ENCODE measurements at regions not wholly inside any gene's neighbourhood (a gene's known extent, or its start where the extent isn't known, plus 50 kb on each side); places are given as distances from the start of the nearest gene placed in this dataset.
"Not testable (repeated sequence)": the region's sequence is repeated elsewhere in the genome, so short reads cannot be mapped to it uniquely, and the experiment has no call there.

GRCh38 chr4:170938588-170938987, 848.8 kb upstream of the AADAT start:
- Histone ChIP-seq H3K27ac (no peak overlapping the region), H3K4me1 (no peaks in the 10 kb centered on the region), H3K36me3 (no peaks in the 10 kb centered on the region), H3K9me3 (peaks cover 0 to 10% of the 10 kb centered on the region in 2 donors), H3K4me3 (no peak overlapping the region), H3K27me3 (no peaks in the 10 kb centered on the region)
- no peak for TF ChIP-seq CTCF (IDR thresholded peaks at IDR 0.05)
- DNase-seq (ENCODE audit: low spot score): no peak

DNA sequence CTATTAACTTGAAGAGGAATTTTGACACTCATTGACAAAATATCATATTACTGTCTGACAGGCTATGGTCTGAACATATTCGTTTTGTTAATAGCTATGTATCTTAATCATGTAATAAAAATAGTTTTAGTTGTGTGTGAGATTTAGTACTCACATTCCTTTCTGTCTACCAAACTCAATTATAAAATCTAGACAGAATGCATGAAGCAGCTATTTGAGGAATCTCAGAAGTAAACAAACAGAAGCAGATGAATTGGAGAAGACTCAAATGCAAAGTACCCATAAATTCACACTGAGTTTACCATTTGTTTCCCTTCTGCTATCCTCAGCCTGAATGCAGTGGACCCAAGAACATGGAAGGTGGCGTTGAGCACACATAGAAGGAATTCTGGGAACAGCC, 841.6 kb upstream of the AADAT start:
- H3K9me3 ChIP-seq: no peaks in the 10 kb centered on the region
- H3K27me3 ChIP-seq: no peaks in the 10 kb centered on the region
- H3K36me3 ChIP-seq: no peaks in the 10 kb centered on the region
- H3K4me1 ChIP-seq: no peaks in the 10 kb centered on the region
- no peak for DNase-seq (ENCODE audit: low spot score)
- no peak overlapping the region for H3K27ac ChIP-seq
- H3K4me3 ChIP-seq: no peak overlapping the region
- TF ChIP-seq CTCF (IDR thresholded peaks at IDR 0.05): no peak

- no peaks in the 10 kb centered on the region for H3K9me3 ChIP-seq
- DNase-seq (ENCODE audit: low spot score): no peak
- H3K36me3 ChIP-seq: no peaks in the 10 kb centered on the region
- no peak overlapping the region for H3K4me3 ChIP-seq
- no peak overlapping the region for H3K27ac ChIP-seq
- no peaks in the 10 kb centered on the region for H3K27me3 ChIP-seq
- TF ChIP-seq CTCF (IDR thresholded peaks at IDR 0.05): no peak
- no peaks in the 10 kb centered on the region for H3K4me1 ChIP-seq
These were observed 798.9 kb upstream of the AADAT start for GRCh38 chr4:170888660-170889059.

GRCh38 chr4:170887396-170887795, 797.6 kb upstream of the AADAT start:
- H3K27ac ChIP-seq: no peak overlapping the region
- no peaks in the 10 kb centered on the region for H3K9me3 ChIP-seq
- no peaks in the 10 kb centered on the region for H3K27me3 ChIP-seq
- no peak for DNase-seq (ENCODE audit: low spot score)
- no peaks in the 10 kb centered on the region for H3K36me3 ChIP-seq
- no peaks in the 10 kb centered on the region for H3K4me1 ChIP-seq
- H3K4me3 ChIP-seq: no peak overlapping the region
- no peak for TF ChIP-seq CTCF (IDR thresholded peaks at IDR 0.05)

GRCh38 chr4:170884969-170885570, 795.3 kb upstream of the AADAT start:
- no peaks in the 10 kb centered on the region for H3K9me3 ChIP-seq
- H3K27ac ChIP-seq: no peak overlapping the region
- no peak for TF ChIP-seq CTCF (IDR thresholded peaks at IDR 0.05)
- DNase-seq (ENCODE audit: low spot score): no peak
- H3K36me3 ChIP-seq: no peaks in the 10 kb centered on the region
- no peaks in the 10 kb centered on the region for H3K4me1 ChIP-seq
- no peaks in the 10 kb centered on the region for H3K27me3 ChIP-seq
- H3K4me3 ChIP-seq: no peak overlapping the region

GRCh38 chr4:170881646-170882045, 791.9 kb upstream of the AADAT start:
- not testable (repeated sequence) for H3K4me3 ChIP-seq, H3K27ac ChIP-seq, H3K4me1 ChIP-seq

More at GRCh38 chr4:170881646-170882045, 791.9 kb upstream of the AADAT start:
- H3K9me3 ChIP-seq; H3K27me3 ChIP-seq; H3K36me3 ChIP-seq; DNase-seq (ENCODE audit: low spot score): not testable (repeated sequence)

All from right atrium auricular region (tissue), 2 donors.